NOMO-1 treated with dmso at 0.1 percent for 144 hours (cell line): ENCODE measurements at regions not wholly inside any gene's neighbourhood (a gene's known extent, or its start where the extent isn't known, plus 50 kb on each side); places are given as distances from the start of the nearest gene placed in this dataset.

Experiments used
- DNase-seq: peaks from one replicate; lab custom pipeline; 2025; ENCODE audit not compliant: unreplicated experiment; lab: John Stamatoyannopoulos, UW

- DNase-seq = no peak
Measured at GRCh38 chr10:36506261-36506660, 619.1 kb upstream of the ANKRD30A start.

- DNase-seq = no peak
Measured at GRCh38 chr10:36504758-36505157, 620.6 kb upstream of the ANKRD30A start.

GRCh38 chr10:36500266-36500665 lies 625.1 kb upstream of the ANKRD30A start:
- no peak for DNase-seq

GRCh38 chr10:36499693-36500092 lies 625.7 kb upstream of the ANKRD30A start:
- DNase-seq = no peak

- DNase-seq = no peak
Measured at GRCh38 chr10:36496758-36497157, 628.6 kb upstream of the ANKRD30A start.

GRCh38 chr10:36494371-36494770 lies 631.0 kb upstream of the ANKRD30A start:
- DNase-seq = no peak

- DNase-seq = no peak
Measured at GRCh38 chr10:36493516-36493880, 631.9 kb upstream of the ANKRD30A start.

- DNase-seq = no peak
Measured at GRCh38 chr10:36492590-36493515, 632.5 kb upstream of the ANKRD30A start.

- DNase-seq = no peak
Measured at GRCh38 chr10:36491926-36492325, 633.5 kb upstream of the ANKRD30A start.

GRCh38 chr10:36489611-36490228 lies 635.7 kb upstream of the ANKRD30A start:
- no peak for DNase-seq

- DNase-seq = no peak
Measured at GRCh38 chr10:36489181-36489580, 636.2 kb upstream of the ANKRD30A start.

GRCh38 chr10:36488579-36488978 lies 636.8 kb upstream of the ANKRD30A start:
- DNase-seq = no peak

- no peak for DNase-seq
Measured at GRCh38 chr10:36479073-36479472, 646.3 kb upstream of the ANKRD30A start.

- no peak for DNase-seq
Measured at GRCh38 chr10:36476399-36476798, 649.0 kb upstream of the ANKRD30A start.

GRCh38 chr10:36475746-36476145 lies 649.7 kb upstream of the ANKRD30A start:
- DNase-seq = no peak

GRCh38 chr10:36474456-36474855 lies 650.9 kb upstream of the ANKRD30A start:
- no peak for DNase-seq

GRCh38 chr10:36473122-36473521 lies 652.3 kb upstream of the ANKRD30A start:
- no peak for DNase-seq

- no peak for DNase-seq
Measured at GRCh38 chr10:36469585-36469984, 655.8 kb upstream of the ANKRD30A start.

GRCh38 chr10:36468620-36469019 lies 656.8 kb upstream of the ANKRD30A start:
- no peak for DNase-seq

GRCh38 chr10:36465604-36466379 lies 659.6 kb upstream of the ANKRD30A start:
- no peak for DNase-seq

- DNase-seq = no peak
Measured at GRCh38 chr10:36464291-36464690, 661.1 kb upstream of the ANKRD30A start.

GRCh38 chr10:36463390-36463789 lies 662.0 kb upstream of the ANKRD30A start:
- DNase-seq = no peak
